OCI-LY7 (cell line): ENCODE measurements at regions not wholly inside any gene's neighbourhood (a gene's known extent, or its start where the extent isn't known, plus 50 kb on each side); places are given as distances from the start of the nearest gene placed in this dataset.

Experiments
- BruUV-seq: library from RNA; stranded (reverse); fragments of 400-500 nt; replicated peaks from 2 replicates; lab custom pipeline; 2021; lab: Mats Ljungman, UMichigan
- CTCF ChIA-PET: fragments of 300-600 bp; sonication (Branson Sonifier 250); formaldehyde crosslinking; loops from one replicate; lab custom pipeline; 2022; ENCODE audit warnings: antibody characterized with exemption; ENCODE audit not compliant: unreplicated experiment; lab: Charles Lee
- POLR2A ChIA-PET: fragments of 300-600 bp; sonication (Branson Sonifier 250); formaldehyde crosslinking; loops from one replicate; lab custom pipeline; 2022; ENCODE audit warnings: antibody characterized with exemption; lab: Charles Lee
- DNase-seq: peaks from one replicate; pipeline ENCODE4 v3.0.0-alpha.2; 2015; ENCODE audit warnings: low spot score
- H2AFZ ChIP-seq: fragments of 200-600 bp; sonication (generic), shearing (Covaris generic); 2 replicates; pipeline ENCODE4 v1.6.1; 2014; ENCODE audit warnings: mild to moderate bottlenecking, antibody characterized with exemption, low read length, moderate library complexity
- H3K27ac ChIP-seq: fragments of 200-600 bp; sonication (generic); 2 replicates; pipeline ENCODE4 v1.5.1; 2014; ENCODE audit warnings: mixed run types, low read depth, mild to moderate bottlenecking, moderate library complexity, low read length, inconsistent platforms; ENCODE audit not compliant: poor library complexity, severe bottlenecking
- H3K36me3 ChIP-seq: fragments of 200-600 bp; sonication (generic); 2 replicates; pipeline ENCODE4 v1.6.1; 2014; ENCODE audit warnings: mild to moderate bottlenecking, antibody characterized with exemption, low read length, moderate library complexity, mixed read lengths; ENCODE audit not compliant: insufficient read depth
- H3K4me1 ChIP-seq: fragments of 200-600 bp; sonication (generic); 2 replicates; pipeline ENCODE4 v1.5.1; 2014; ENCODE audit warnings: mild to moderate bottlenecking, low read length; ENCODE audit not compliant: insufficient read depth, poor library complexity, severe bottlenecking
- H3K4me2 ChIP-seq: fragments of 200-600 bp; sonication (generic); 2 replicates; pipeline ENCODE4 v1.6.1; 2014; ENCODE audit warnings: mild to moderate bottlenecking, low read length
- H3K4me3 ChIP-seq: fragments of 200-600 bp; sonication (generic); 2 replicates; pipeline ENCODE4 v1.5.1; 2014; ENCODE audit warnings: mild to moderate bottlenecking, low read depth, low read length; ENCODE audit not compliant: poor library complexity, severe bottlenecking
- H3K79me2 ChIP-seq: fragments of 200-600 bp; sonication (generic); 2 replicates; pipeline ENCODE4 v1.6.1; 2016; ENCODE audit warnings: low read depth, mild to moderate bottlenecking, low read length, moderate library complexity, mixed read lengths; ENCODE audit not compliant: insufficient read depth
- H3K9me2 ChIP-seq: fragments of 200-600 bp; sonication (generic); 2 replicates; pipeline ENCODE4 v1.6.1; 2016; ENCODE audit warnings: mild to moderate bottlenecking, low read length, mixed read lengths; ENCODE audit not compliant: insufficient read depth
- H3K9me3 ChIP-seq: fragments of 200-600 bp; sonication (generic); 2 replicates; pipeline ENCODE4 v1.6.1; 2014; ENCODE audit warnings: mild to moderate bottlenecking, mixed run types, low read length, mixed read lengths
- H4K20me1 ChIP-seq: fragments of 200-600 bp; sonication (generic); 2 replicates; pipeline ENCODE4 v1.6.1; 2014; ENCODE audit warnings: mild to moderate bottlenecking, antibody characterized with exemption, low read length, moderate library complexity, mixed read lengths; ENCODE audit not compliant: insufficient read depth
- EZH2phosphoT487 ChIP-seq: fragments of 200-600 bp; sonication (generic); IDR thresholded peaks from 2 replicates; pipeline ENCODE4 v1.6.1; 2018; ENCODE audit warnings: low read depth, borderline replicate concordance, mild to moderate bottlenecking, mixed run types, antibody characterized with exemption, low read length, moderate library complexity, mixed read lengths
- intact Hi-C: fragments of 100-400 bp; cut with micrococcal nuclease; formaldehyde crosslinking; loops from one replicate; pipeline ENCODE4 v1.10.0; 2022; ENCODE audit not compliant: unreplicated experiment
- TF ChIP-seq, protein P1 (sequence below): fragments of 200-600 bp; sonication (generic); conservative IDR thresholded peaks from 2 replicates; pipeline ENCODE4 v1.5.1; 2014; ENCODE audit warnings: mild to moderate bottlenecking, antibody characterized with exemption, low read length, moderate library complexity, mixed read lengths

DNA sequence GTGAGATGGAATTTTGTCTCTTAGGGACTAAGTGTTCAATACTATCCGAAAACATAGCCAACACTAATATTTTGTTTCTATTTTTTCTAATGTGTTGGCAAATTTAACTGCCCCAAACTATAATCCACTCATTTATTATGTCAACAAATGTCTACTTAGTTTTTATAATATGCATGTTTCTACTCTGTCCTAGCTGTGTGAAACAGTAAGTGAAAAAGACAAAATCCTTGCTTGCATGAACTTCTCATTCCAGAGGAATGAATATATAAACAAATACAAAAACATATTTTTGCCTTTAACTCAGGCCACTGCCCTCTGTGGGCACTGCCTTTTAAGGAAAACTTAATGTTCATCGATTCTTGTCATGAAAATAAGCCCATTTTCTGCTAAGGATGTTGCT is 1275.4 kb upstream of the CDH18 start:
- intact Hi-C loops: no loop called here
- Histone ChIP-seq H3K9me3 (no peaks in the 10 kb centered on the region), H2AFZ (no peak overlapping the region), H4K20me1 (no peaks in the 10 kb centered on the region), H3K4me2 (no peak overlapping the region), H3K4me3 (no peak overlapping the region), H3K9me2 (no peaks in the 10 kb centered on the region), H3K79me2 (no peaks in the 10 kb centered on the region), H3K4me1 (no peaks in the 10 kb centered on the region), H3K36me3 (no peaks in the 10 kb centered on the region), H3K27ac (no peak overlapping the region)
- ChIA-PET POLR2A (no interaction called here), CTCF (no interaction called here)
- TF ChIP-seq, protein P1, sequence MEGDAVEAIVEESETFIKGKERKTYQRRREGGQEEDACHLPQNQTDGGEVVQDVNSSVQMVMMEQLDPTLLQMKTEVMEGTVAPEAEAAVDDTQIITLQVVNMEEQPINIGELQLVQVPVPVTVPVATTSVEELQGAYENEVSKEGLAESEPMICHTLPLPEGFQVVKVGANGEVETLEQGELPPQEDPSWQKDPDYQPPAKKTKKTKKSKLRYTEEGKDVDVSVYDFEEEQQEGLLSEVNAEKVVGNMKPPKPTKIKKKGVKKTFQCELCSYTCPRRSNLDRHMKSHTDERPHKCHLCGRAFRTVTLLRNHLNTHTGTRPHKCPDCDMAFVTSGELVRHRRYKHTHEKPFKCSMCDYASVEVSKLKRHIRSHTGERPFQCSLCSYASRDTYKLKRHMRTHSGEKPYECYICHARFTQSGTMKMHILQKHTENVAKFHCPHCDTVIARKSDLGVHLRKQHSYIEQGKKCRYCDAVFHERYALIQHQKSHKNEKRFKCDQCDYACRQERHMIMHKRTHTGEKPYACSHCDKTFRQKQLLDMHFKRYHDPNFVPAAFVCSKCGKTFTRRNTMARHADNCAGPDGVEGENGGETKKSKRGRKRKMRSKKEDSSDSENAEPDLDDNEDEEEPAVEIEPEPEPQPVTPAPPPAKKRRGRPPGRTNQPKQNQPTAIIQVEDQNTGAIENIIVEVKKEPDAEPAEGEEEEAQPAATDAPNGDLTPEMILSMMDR: no peak
- TF ChIP-seq EZH2phosphoT487: no peak
- BruUV-seq: no TSS peak
- DNase-seq: no peak

DNA sequence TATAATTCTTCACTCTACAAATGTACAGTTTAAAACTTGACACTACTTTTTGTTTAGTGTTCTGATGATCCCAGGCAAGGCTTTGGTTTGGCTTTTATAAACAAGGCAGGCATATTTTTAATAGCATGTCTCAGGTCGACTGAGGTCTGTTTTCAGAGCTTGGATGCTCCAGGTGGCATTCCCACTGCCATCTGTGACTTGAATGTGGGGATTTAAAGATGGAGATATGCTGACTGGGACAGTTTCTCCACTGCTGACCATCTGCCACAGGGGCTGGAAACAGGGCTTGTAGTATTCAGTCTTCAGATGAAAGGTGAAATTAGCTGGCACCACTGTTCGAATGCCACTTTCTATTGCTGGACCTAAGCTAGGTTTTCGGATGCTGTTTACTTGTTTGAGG is 1266.2 kb upstream of the CDH18 start:
- Histone ChIP-seq H3K4me2 (no peak overlapping the region), H3K9me2 (no peaks in the 10 kb centered on the region), H3K4me3 (no peak overlapping the region), H3K79me2 (no peaks in the 10 kb centered on the region), H2AFZ (no peak overlapping the region), H4K20me1 (no peaks in the 10 kb centered on the region), H3K9me3 (no peaks in the 10 kb centered on the region), H3K36me3 (no peaks in the 10 kb centered on the region), H3K4me1 (no peaks in the 10 kb centered on the region), H3K27ac (no peak overlapping the region)
- intact Hi-C loops: no loop called here
- no peak for TF ChIP-seq EZH2phosphoT487
- TF ChIP-seq, protein P1: no peak
- no TSS peak for BruUV-seq
- no peak for DNase-seq
- ChIA-PET POLR2A (no interaction called here), CTCF (no interaction called here)

DNA sequence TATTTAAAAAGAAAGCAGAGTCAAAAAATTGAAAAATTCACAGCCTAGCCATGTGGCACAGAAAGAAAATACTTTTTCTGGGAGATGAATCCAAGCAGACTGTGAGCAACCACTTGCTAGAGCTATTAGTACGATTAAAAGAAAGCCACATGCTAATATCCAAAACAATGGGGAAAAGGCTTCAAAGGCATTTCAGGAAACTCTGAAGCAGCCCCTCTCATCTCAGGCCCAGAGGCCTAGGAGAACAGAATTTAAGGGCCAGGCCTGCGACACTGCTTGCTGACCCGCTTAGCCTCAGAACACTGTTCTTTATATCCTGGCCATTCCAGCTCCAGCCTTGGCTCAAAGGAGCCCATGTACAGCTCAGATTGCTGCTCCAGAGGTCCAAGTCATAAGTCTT is 1257.0 kb upstream of the CDH18 start:
- Histone ChIP-seq H4K20me1 (no peaks in the 10 kb centered on the region), H3K27ac (no peak overlapping the region), H3K79me2 (no peaks in the 10 kb centered on the region), H3K4me3 (no peak overlapping the region), H3K9me3 (no peaks in the 10 kb centered on the region), H3K9me2 (no peaks in the 10 kb centered on the region), H3K4me1 (no peaks in the 10 kb centered on the region), H2AFZ (no peak overlapping the region), H3K4me2 (no peak overlapping the region), H3K36me3 (no peaks in the 10 kb centered on the region)
- BruUV-seq: no TSS peak
- POLR2A ChIA-PET: no interaction called here
- CTCF ChIA-PET: no interaction called here
- TF ChIP-seq, protein P1: no peak
- TF ChIP-seq EZH2phosphoT487: no peak
- no peak for DNase-seq
- intact Hi-C loops: no loop called here
